ENCODE measurements at regions not wholly inside any gene's neighbourhood (a gene's known extent, or its start where the extent isn't known, plus 50 kb on each side); places are given as distances from the start of the nearest gene placed in this dataset.

DNA sequence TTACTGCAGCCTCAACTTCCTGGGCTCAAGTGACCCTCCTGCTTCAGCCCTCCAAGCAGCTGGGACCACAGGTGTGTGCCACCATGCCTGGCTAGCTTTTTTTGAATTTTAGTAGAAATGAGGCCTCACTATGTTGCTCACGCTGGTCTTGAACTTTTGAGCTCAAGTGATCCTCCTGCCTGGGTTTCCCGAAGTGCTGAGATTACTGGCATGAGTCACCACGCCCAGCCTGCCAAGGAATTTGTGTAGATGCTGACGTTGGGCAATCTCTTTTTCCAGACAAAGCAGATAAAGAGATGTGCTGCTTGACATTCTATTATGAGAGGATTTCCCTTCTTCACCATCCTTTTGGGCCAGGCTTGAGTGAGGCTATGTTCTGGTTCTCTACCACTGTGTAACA lies 254.5 kb upstream of the RPS6KA3 start:
- no peak for DNase-seq (ENCODE audit: low spot score)

DNA sequence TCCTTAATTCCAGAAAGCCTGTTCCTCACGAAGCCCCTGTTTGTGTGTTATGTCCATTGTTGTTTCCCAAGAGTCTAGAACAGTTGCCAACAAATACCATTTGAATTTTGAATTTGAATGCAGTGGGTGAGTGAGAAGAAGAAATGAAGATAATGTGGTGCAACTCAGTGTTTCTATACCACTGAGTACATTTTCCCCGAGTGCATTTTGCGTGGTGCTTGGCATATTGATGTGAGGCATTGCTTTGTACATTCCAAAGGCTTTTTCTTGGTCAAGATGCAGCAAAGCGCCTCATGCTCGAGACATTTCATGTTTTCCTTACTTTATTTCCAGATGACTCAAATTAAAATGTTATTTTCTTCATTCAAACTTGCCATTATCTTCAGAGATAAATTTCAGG lies 253.1 kb upstream of the RPS6KA3 start:
- no peak for DNase-seq (ENCODE audit: low spot score)

DNA sequence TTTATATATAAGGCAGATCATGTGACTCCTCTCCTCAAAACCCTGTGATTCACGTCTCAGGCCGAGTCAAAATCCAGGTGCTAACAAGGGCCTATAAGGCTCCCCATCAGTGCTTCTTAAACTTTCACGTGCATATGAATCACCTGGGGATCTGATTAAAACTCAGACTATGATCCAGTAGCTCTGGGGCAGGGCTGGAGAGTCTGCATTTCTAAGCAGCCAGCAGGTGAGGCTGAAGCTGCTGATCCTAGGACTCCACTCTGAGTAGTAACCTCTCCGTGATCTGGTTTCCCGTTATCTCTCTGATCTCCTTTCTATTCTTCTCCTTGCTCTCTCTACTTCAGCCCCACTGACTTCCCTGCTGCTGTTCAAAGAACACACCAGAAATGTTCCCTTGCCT lies 252.4 kb upstream of the RPS6KA3 start:
- no peak for DNase-seq (ENCODE audit: low spot score)

DNA sequence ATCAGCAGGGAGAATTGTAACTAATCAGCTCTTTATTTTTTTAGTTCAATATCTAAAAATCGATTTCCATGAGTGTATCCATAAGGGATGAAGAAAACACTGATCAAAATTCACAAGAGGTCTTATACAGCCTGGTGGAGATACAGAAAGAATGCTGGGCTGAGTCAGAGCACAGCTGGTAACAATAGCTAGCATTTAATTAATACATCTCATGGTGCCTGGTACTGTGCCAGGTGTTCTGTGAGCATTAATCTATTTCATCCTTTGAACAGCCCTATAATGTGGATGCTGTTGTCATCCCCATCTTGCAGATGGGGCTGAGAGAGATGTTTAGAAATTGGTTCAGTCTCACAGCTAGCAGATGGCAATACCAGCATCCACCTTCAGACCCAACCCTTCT lies 250.9 kb upstream of the RPS6KA3 start:
- DNase-seq (ENCODE audit: low spot score): no peak

DNA sequence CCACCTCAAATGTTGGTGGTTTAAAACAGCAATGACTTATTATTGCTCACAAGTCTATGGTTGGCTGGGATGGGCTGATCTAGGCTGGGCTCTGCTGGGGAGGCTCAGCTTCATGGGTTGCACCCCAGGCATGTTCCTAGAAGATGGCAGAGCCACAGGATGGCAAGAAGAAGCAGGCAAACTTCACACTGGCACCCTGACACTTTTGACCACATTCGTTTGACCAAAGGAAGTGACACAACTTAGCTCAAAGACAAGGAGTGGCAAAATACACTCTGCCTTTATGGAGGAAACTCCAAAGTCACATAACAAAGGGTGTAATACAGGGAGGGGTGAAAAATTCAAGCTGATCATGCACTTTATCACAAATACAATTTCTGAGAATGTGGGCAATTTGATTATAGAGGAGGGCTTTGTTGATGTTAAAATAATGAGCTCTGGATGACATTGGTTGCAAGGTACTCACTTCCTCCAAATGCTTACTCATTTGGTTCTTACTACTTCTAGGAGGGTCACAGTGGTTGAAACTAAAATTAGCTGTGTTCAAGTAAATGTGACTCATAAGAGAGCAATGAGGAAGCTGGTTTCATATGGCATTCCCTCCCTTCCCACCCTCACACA lies 249.2 kb upstream of the RPS6KA3 start:
- no peak for DNase-seq (ENCODE audit: low spot score)

DNA sequence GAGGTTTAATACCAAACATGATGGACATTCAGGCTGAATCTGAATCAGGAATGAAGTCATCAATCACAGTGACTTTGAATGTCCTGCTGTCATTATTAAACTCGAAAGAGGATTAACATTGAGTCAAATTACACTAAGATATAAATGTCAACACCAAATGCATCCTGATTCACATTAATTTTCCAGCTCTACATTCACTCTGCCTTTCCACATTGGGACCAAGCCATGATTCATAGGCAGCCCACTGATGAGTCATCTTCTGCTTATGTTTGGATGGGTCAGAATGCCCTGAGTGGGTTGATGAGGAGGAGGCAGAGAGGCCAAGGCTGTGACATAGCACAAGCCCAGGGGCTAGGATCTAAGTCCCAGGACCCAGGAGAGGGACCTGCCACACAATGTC lies 247.6 kb upstream of the RPS6KA3 start:
- no peak for DNase-seq (ENCODE audit: low spot score)

DNA sequence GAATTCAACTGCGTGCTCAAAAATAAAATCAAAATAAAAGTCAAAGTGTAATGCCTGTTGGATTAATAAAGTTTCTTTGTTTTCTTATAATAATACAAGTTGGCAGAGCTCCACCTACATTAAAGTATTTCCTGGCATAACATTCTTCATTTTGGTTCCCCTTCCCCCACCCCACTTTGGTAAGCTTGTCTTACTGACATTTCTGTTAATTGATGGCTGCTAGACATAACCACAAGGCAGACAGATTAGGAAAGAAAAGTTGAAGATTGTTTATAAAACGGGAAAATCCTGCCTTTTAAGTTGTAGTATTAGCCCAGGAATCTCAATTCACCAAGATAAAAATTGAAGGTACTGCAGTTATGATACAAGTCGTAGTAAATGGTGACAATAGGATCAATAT lies 246.5 kb upstream of the RPS6KA3 start:
- DNase-seq (ENCODE audit: low spot score): no peak

DNA sequence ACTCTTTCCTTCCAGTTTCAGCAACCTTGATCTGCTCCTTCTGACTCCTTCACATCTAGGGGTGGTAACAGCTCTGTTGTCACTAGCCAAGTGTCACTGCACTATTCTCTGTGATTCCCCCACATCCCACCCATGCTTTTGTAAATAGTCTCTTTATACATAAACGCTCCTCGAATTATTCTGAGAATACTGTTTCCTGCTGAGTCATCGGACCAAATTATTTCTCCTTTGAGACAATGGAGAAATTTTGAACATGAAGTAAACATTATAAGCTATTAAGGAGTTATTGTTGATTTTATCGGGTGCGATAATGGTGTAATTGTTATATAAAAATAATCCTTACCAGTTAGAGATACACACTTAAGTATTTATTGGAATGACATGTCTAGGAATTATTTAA lies 245.1 kb upstream of the RPS6KA3 start:
- no peak for DNase-seq (ENCODE audit: low spot score)

DNA sequence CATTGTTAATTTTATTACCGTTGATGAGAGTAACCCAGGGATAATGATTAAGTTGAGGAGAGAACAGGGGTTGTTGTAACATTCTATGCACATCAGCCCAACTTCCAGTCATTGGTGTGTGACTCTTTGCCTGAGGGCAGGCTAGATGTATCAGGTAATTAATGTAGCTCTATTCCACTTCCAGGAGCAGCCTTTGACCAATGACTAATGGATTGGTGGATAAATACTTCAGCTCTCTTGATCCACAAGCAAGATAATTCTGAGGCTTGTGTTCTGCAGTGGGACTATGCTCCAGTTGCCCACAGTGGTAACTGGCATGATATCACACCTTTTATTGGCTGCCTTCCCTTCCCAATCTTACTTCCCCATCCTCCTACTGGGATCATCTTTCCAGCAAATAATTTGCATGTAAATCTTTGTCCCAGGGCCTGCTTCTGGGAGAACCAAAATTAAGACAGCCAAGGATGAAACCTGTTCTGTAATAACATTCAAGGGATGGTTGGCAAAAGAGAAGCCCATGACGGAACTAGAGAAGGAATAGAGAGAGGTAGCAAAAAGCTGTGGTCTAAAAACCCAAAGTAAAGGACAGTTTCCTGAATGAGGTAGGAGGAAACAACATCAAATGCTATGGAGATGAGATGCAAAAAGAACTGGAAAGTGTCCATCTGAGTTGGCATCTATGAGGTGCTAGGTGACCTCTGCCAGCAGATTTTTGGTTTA lies 241.4 kb upstream of the RPS6KA3 start:
- DNase-seq (ENCODE audit: low spot score): no peak

DNA sequence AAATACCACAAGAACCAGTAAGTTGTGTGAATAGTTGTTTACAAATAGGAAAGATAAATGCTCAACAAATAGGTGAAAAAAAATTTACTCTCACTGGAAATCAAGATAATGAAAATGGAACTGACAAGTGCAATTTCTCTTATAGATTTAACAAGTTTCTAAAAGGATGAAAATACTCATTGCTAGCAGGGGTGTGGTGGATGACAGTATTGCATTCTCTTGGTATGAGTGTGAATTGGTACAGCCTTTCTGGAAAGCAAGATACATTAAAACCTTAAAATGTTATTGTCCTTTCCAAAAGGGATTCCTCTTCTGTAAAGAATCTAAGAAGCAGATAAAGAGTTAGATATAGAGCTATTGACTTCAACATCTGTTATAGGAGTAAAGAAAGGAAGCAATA lies 240.0 kb upstream of the RPS6KA3 start:
- DNase-seq (ENCODE audit: low spot score): no peak

DNA sequence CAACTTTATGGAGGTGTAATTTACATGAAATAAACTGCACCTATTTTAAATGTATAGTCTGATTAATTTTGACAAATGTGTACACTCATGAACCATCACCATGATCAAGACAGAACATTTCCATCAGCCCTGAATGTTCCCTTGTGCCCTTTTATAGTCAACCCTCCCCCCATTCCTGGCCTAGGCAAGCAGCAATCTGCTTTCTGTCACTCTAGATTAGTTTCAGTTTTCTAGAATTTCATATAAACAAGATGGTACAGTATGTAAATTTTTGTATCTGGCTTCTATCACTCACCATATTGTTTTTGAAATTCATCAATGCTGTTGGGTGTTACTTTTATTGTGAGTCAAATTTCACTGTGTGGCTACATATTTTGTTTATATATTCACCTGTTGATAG lies 234.2 kb upstream of the RPS6KA3 start:
- DNase-seq (ENCODE audit: low spot score): no peak

DNA sequence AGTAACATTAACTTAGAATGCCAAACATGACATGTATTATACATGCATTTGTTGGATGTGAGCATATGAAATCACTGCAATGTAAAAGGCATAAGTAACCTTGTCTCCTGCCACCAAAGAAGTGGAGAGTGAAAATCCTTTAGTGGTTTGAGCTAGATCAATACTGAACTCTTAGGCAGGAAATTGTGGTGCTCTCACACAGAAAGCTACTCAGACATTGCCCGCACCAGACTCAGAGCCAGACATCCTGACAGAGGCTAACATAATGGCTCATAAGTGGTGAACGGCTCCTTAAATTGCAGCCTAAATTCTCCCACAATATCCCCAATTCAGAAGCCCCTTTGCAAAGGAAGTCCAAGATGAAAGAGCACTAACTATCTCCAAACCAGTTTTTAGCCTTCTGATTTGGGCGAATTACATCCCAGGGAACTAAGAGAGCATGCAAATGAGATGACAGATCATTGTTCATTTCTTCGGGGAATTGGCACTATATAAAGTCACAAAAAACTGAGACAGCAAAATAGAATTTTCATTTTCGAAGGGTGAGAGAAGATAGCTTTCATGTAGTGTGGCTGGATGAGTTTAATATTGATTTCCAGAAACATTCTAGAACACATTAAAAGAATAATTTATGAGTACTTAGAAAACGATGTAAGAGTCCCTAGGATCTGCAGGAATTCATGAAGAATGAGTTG lies 233.6 kb upstream of the RPS6KA3 start:
- no peak for DNase-seq (ENCODE audit: low spot score)

DNA sequence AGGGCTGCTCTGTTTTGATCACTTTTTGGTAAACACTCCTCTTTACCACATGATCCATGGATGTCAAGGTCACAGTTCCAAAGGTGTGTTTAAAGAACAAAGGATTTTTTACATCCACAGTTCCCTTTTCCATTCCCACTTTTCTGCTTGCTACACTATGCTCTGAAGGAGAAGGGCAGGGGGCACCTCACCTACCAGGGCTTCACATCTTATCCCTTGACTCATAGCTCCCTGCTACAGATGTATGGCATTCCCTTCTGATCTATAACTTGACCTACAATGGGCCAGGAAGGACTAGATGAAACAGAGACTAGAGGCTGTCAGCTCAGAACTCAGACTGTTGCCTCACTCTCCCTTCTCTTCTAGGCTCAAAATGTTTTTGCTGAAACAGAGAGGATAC lies 233.1 kb upstream of the RPS6KA3 start:
- no peak for DNase-seq (ENCODE audit: low spot score)

DNA sequence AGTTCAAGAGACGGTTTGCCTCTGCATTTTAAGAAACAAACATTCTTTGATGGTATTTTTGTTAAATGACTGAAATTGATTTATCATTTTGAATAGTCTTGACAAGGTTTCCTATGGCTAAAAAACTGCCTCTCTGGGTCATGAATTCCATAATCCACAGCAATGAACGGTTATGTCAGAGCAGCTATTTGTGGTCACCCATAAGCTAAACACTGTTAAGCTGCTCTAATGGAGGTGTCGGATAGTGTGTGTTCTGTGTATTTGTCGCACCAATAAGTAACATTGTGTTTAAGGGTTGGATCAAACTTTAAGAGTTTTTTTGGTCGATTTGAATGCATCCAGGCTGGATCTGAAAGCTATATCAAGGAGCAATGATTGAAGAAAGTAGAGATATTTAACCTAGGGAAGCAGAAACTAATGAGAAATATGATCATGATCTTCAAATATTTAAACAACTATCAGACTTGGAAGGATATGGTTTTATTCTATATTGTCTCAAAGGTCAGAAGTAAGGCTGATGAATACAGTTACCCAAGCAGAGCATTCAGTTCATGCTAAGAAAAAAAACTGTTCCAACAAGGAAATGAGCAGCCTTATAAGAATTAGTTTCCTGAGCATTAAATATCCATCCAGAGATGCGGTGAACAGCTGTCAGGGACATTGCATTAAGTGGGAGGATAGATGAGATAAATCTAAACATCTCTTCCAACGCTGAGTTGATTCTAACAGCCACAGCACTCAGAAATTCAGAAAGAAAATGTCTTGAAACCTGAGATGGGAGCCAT lies 232.3 kb upstream of the RPS6KA3 start:
- DNase-seq (ENCODE audit: low spot score): no peak

DNA sequence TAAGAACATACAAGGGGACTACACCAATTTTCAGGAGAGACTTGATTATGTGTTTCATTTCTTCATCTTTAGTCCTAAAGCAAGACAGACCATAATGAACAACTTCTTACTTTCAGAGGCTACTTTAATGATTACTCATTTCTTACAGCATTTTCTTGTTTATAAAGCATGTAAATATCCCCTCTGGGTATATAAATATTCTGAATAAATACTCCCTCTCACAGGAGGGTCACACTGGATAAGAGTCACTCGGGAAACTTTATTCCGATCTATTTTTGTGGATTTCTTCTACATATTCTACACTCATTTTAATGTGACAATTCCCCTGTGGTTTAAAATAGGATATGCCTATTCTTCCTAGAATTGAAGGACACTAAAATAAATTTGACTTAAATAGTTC lies 228.9 kb upstream of the RPS6KA3 start:
- no peak for DNase-seq (ENCODE audit: low spot score)

DNA sequence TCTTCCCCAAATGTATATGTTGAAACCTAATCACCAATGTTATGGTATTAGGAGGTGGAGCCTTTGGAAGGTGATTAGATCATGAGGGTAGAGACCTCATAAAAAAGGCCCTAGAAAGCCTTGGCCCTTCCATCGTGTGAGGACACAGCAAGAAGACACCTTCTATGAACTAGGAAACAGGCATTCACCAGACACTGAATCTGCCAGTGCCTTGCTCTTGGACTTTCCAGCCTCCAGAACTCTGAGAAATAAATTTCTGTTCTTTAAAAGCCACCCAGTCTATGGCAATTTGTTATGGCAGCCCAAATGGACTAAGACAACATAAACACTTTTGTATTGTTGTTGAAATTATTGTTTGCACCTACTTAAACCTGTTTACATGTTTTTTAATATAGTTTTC lies 221.8 kb upstream of the RPS6KA3 start:
- no peak for DNase-seq (ENCODE audit: low spot score)

DNA sequence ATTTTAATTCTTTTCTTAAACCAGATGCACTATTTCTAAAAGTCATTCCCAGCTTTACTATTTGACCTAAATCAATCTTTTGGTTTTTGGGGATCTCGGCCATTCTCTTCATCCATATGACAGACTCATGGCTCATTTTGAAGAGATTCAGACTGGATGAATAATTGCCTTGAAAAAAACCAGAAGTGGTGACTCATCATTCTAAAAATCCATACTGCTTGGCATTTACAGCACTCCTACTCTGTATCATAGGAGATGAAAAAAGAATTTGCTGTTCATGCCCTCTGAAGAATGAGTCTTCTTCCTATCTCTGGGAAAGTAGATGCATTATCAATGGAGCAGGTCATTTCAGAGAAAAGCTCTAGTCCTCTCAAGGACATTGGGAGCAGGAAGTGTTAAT lies 220.5 kb upstream of the RPS6KA3 start:
- no peak for DNase-seq (ENCODE audit: low spot score)

DNA sequence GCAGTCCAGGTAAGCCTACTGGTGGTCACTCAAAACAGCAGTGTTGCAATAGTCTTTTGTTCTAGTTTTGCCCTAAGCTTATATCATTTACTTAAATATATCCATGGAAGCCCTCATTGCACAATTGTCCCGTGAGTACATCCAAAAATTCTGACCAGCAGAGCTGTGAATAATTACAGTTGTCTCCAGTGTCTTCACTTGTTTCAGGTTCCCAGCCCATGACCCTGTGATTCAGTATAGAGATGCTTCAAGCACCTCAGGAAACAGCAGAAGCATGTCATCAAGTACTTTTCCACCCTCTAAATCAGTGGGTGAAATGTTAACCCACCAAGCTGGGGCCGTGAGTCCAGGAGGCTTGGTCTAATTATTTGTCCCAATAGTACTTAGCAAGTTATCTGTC lies 214.9 kb upstream of the RPS6KA3 start:
- no peak for DNase-seq (ENCODE audit: low spot score)

DNA sequence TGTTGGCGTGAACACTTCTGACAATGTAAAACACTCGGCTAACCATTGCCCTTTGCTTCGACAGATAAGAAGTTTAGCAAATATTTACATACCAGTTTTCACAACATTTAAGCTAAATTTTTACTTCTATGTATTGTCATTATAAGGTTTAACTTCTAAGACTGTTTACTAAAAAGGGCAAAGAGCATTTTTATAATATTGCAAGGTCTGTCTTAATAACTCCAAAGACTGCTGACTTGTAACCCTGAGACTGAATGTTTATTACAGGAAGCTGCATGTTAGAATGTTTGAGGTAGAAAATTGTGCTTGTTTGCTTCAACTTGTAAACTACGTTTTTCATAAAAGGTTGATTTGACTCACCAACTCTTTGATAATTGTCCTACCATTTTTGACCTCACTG lies 213.2 kb upstream of the RPS6KA3 start:
- no peak for DNase-seq (ENCODE audit: low spot score)

DNA sequence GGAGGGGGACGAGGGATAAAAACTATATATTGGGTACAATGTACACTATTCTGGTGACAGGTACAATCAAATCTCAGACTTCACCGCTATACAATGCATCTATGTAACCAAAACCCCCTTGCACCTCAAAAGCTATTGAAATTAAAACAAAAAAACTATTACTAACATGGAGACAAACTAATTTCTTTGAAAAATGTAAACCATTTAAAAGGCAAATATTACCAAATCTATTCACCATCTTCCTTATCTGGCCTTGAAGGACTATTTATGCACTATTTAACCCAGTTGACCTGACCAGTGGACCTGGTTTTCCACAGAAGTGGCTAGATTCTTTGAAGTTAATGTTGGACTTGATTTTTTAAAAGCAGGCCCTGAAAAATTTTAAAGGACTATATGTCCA lies 212.3 kb upstream of the RPS6KA3 start:
- DNase-seq (ENCODE audit: low spot score): no peak

DNA sequence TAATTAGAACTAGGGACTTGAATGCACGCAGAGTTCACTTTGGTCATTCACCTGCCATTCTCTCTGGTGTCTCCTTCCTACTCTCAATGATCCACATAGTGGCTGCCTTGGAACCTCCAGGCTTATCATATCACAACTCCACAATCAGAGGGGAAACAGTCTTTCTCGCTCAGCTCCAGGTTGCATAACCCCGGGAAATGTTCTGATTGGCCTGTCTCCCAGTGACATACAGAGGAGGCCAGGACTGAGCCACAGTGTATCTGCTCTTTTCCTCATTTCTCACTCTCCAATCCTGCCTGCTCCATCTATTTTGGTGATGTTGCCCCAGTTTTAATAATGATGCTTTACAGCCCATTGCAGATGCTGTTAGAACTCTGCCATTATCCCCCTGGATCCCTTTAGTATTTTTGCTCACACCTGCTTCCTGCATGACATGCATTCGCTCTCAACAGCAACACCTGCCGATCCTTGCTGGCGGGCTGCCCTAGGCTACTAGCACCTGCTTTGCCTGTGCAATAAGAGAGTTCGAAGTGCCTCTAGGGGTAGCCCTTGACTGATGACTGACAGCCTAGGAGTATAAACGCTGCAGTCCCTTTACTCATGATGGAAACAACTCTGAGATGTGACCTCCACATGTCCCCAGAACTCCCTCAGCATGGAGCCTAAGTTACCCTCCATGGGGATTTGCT lies 211.3 kb upstream of the RPS6KA3 start:
- DNase-seq (ENCODE audit: low spot score): no peak

DNA sequence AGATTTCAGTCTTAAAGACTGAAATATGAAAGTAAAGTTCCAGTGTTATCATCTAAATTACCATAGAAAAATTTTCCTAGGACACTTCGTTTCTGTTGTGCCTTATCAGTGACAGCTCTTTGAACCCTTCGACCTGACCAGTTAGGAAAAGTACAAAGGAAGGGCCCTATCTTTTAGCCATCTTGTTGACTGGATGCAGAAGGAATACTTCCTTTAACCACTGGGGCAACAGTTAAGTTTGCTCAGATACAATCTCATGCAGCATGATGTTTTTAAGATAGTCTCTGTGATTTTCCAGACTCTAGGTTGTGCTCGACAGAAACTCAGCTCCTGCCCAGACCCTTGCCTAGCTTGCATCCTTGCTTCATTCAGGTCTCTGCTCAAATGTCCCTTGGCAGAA lies 210.5 kb upstream of the RPS6KA3 start:
- no peak for DNase-seq (ENCODE audit: low spot score)

Measured in D341Med (cell line).